ENCODE measurements at regions not wholly inside any gene's neighbourhood (a gene's known extent, or its start where the extent isn't known, plus 50 kb on each side); places are given as distances from the start of the nearest gene placed in this dataset.

GRCh38 chr12:46590991-46591703, 218.6 kb upstream of the SLC38A2 start:
- TF ChIP-seq CTCF (IDR thresholded peaks at IDR 0.05) (no peak), POLR2A (IDR thresholded peaks at IDR 0.05) (no peak)

Measured in right lobe of liver (tissue), 4 donors.